ENCODE measurements at regions not wholly inside any gene's neighbourhood (a gene's known extent, or its start where the extent isn't known, plus 50 kb on each side); places are given as distances from the start of the nearest gene placed in this dataset.

GRCh38 chr6:132063738-132064137, 112.6 kb upstream of the CCN2 start:
- H3K9me3 ChIP-seq (ENCODE audit: low read length), result no peaks in the 10 kb centered on the region
- no peaks in the 10 kb centered on the region for H3K4me1 ChIP-seq (ENCODE audit: insufficient read depth, low read length, severe bottlenecking)
- no peaks in the 10 kb centered on the region for H3K9me2 ChIP-seq (ENCODE audit: low read depth, low read length)
- no peak overlapping the region for H2AFZ ChIP-seq (ENCODE audit: low read length)
- no peaks in the 10 kb centered on the region for H3K79me2 ChIP-seq (ENCODE audit: insufficient read depth, low read length)
- no peaks in the 10 kb centered on the region for H3K27me3 ChIP-seq (ENCODE audit: insufficient read depth, low read length)
- H3F3A ChIP-seq (ENCODE audit: insufficient read depth, low read length), result no peaks in the 10 kb centered on the region
- H3K27ac ChIP-seq (ENCODE audit: low read depth, low read length, poor library complexity, severe bottlenecking), result no peak overlapping the region
- no peak for TF ChIP-seq CTCF (IDR thresholded peaks at IDR 0.05; ENCODE audit: low read length)
- TF ChIP-seq EZH2 (IDR thresholded peaks at IDR 0.05; ENCODE audit: borderline replicate concordance, low read length), result no peak
- no peaks in the 10 kb centered on the region for H3K36me3 ChIP-seq (ENCODE audit: insufficient read depth, low read length)
- no peak overlapping the region for H3K4me3 ChIP-seq (ENCODE audit: low read depth, low read length, poor library complexity, severe bottlenecking)
- no peaks in the 10 kb centered on the region for H4K20me1 ChIP-seq (ENCODE audit: insufficient read depth, low read length)
- H3K9ac ChIP-seq (ENCODE audit: low read length), result no peak overlapping the region
- no peak overlapping the region for H3K4me2 ChIP-seq (ENCODE audit: low read length)

- no peaks in the 10 kb centered on the region for H3K9me3 ChIP-seq (ENCODE audit: low read length)
- no peak overlapping the region for H3K4me2 ChIP-seq (ENCODE audit: low read length)
- H3K9ac ChIP-seq (ENCODE audit: low read length), result no peak overlapping the region
- no peaks in the 10 kb centered on the region for H3K9me2 ChIP-seq (ENCODE audit: low read depth, low read length)
- H3K36me3 ChIP-seq (ENCODE audit: insufficient read depth, low read length), result no peaks in the 10 kb centered on the region
- no peak overlapping the region for H2AFZ ChIP-seq (ENCODE audit: low read length)
- TF ChIP-seq EZH2 (IDR thresholded peaks at IDR 0.05; ENCODE audit: borderline replicate concordance, low read length), result no peak
- TF ChIP-seq CTCF (IDR thresholded peaks at IDR 0.05; ENCODE audit: low read length), result no peak
- H3K79me2 ChIP-seq (ENCODE audit: insufficient read depth, low read length), result no peaks in the 10 kb centered on the region
- no peak overlapping the region for H3K27ac ChIP-seq (ENCODE audit: low read depth, low read length, poor library complexity, severe bottlenecking)
- no peaks in the 10 kb centered on the region for H3F3A ChIP-seq (ENCODE audit: insufficient read depth, low read length)
- no peaks in the 10 kb centered on the region for H4K20me1 ChIP-seq (ENCODE audit: insufficient read depth, low read length)
- H3K4me3 ChIP-seq (ENCODE audit: low read depth, low read length, poor library complexity, severe bottlenecking), result no peak overlapping the region
- H3K27me3 ChIP-seq (ENCODE audit: insufficient read depth, low read length), result no peaks in the 10 kb centered on the region
- no peaks in the 10 kb centered on the region for H3K4me1 ChIP-seq (ENCODE audit: insufficient read depth, low read length, severe bottlenecking)
Observed at GRCh38 chr6:132063204-132063603, 112.0 kb upstream of the CCN2 start.

DNA sequence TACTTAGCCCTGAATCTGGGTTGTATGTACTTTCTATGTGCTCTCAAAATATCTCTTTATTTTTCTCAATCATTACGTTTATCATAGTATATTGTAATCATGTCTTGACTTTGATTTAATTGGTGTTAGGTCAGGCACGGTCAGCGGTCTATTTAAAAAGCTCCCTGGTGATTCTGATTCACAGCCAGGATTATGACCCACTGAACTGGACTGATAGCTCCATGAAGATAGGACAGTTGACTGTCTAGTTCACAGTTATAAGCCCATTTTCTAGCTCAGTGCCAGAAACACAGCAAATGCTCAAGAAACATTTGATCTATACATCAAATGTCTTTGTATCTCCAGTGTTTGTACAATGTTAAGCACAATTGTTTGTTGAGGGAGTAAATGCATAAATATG, 111.5 kb upstream of the CCN2 start:
- Histone ChIP-seq H3K27ac (ENCODE audit: low read depth, low read length, poor library complexity, severe bottlenecking) (no peak overlapping the region), H3K4me2 (ENCODE audit: low read length) (no peak overlapping the region), H3K4me1 (ENCODE audit: insufficient read depth, low read length, severe bottlenecking) (no peaks in the 10 kb centered on the region)

More for the DNA sequence above, 111.5 kb upstream of the CCN2 start:
- Histone ChIP-seq H3K27me3 (ENCODE audit: insufficient read depth, low read length) (no peaks in the 10 kb centered on the region), H3K4me3 (ENCODE audit: low read depth, low read length, poor library complexity, severe bottlenecking) (no peak overlapping the region), H3K79me2 (ENCODE audit: insufficient read depth, low read length) (no peaks in the 10 kb centered on the region), H3K9me3 (ENCODE audit: low read length) (no peaks in the 10 kb centered on the region), H2AFZ (ENCODE audit: low read length) (no peak overlapping the region), H3F3A (ENCODE audit: insufficient read depth, low read length) (no peaks in the 10 kb centered on the region), H4K20me1 (ENCODE audit: insufficient read depth, low read length) (no peaks in the 10 kb centered on the region), H3K9ac (ENCODE audit: low read length) (no peak overlapping the region), H3K36me3 (ENCODE audit: insufficient read depth, low read length) (no peaks in the 10 kb centered on the region), H3K9me2 (ENCODE audit: low read depth, low read length) (no peaks in the 10 kb centered on the region)
- TF ChIP-seq CTCF (IDR thresholded peaks at IDR 0.05; ENCODE audit: low read length) (no peak), EZH2 (IDR thresholded peaks at IDR 0.05; ENCODE audit: borderline replicate concordance, low read length) (no peak)
